GM12878 (cell line): ENCODE measurements at regions not wholly inside any gene's neighbourhood (a gene's known extent, or its start where the extent isn't known, plus 50 kb on each side); places are given as distances from the start of the nearest gene placed in this dataset.
A peak's percentile ranks its signal among the peaks of the same experiment; 100 is the strongest.

Experiments used
- ATAC-seq: fragments of 200-7000 bp; cut with Tn5 transposase; 3 replicates; pipeline ENCODE4 v1.9.1; 2020; ENCODE audit warnings: mild to moderate bottlenecking, moderate library complexity
- BruUV-seq: library from RNA; stranded (reverse); fragments of 400-500 nt; replicated peaks from 2 replicates; lab custom pipeline; 2021; lab: Mats Ljungman, UMichigan
- CTCF ChIA-PET: fragments of 300-600 bp; sonication (Branson Sonifier 250); formaldehyde crosslinking; extraction: SDS; loops from one replicate; lab custom pipeline; 2021; ENCODE audit warnings: inconsistent platforms; lab: Yijun Ruan, JAX
- POLR2A ChIA-PET: fragments of 350-600 bp; formaldehyde crosslinking; extraction: SDS; loops from one replicate; lab custom pipeline; 2021; ENCODE audit warnings: inconsistent platforms; lab: Charles Lee
- RAD21 ChIA-PET: fragments of 300-600 bp; sonication (Branson Sonifier 250); formaldehyde crosslinking; loops from one replicate; lab custom pipeline; 2023; ENCODE audit warnings: antibody characterized with exemption; ENCODE audit not compliant: unreplicated experiment; lab: Charles Lee
- SMC1A ChIA-PET: fragments of 300-600 bp; sonication (Branson Sonifier 250); formaldehyde crosslinking; loops from one replicate; lab custom pipeline; 2023; ENCODE audit not compliant: unreplicated experiment, uncharacterized antibody; lab: Charles Lee
- DNase-seq: peaks from one replicate; pipeline ENCODE4 v3.0.0-alpha.2; 2011; ENCODE audit warnings: low read depth, low spot score
- FAIRE-seq: peaks from 3 replicates; lab custom pipeline; 2011; peaks lifted over from hg19 to GRCh38; lab: Jason Lieb, UNC
- H2AFZ ChIP-seq: 2 replicates; pipeline ENCODE4 v1.6.0; 2011; ENCODE audit warnings: low read depth, low read length, control low read depth; ENCODE audit not compliant: control insufficient read depth
- H3K27ac ChIP-seq: 2 replicates; pipeline ENCODE4 v1.5.1; 2011; ENCODE audit warnings: control low read depth; ENCODE audit not compliant: control insufficient read depth, insufficient read depth
- H3K27me3 ChIP-seq, 2 experiments: replicated peaks in 1 of 2; 2 replicates each; pipeline versions ENCODE4 v1.6.0 to v1.6.1; 2011; ENCODE audit warnings: low read length in 1 of 2; ENCODE audit not compliant: control insufficient read depth in 2 of 2, insufficient read depth in 2 of 2
- H3K36me3 ChIP-seq, 2 experiments: 2 replicates each; pipeline ENCODE4 v1.5.1; 2011; ENCODE audit warnings: low read length in 1 of 2; ENCODE audit not compliant: control insufficient read depth in 2 of 2, insufficient read depth in 2 of 2
- H3K4me1 ChIP-seq: 2 replicates; pipeline ENCODE4 v1.6.1; 2011; ENCODE audit warnings: mild to moderate bottlenecking, low read length, moderate library complexity, mixed read lengths; ENCODE audit not compliant: control insufficient read depth, insufficient read depth
- H3K4me2 ChIP-seq: 2 replicates; pipeline ENCODE4 v1.6.0; 2011; ENCODE audit warnings: control low read depth; ENCODE audit not compliant: control insufficient read depth, insufficient read depth
- H3K4me3 ChIP-seq: fragments of 200-600 bp; sonication (generic); 2 replicates; pipeline ENCODE4 v1.5.1; 2016
- H3K79me2 ChIP-seq: 2 replicates; pipeline ENCODE4 v1.6.0; 2011; ENCODE audit warnings: low read length; ENCODE audit not compliant: control insufficient read depth, insufficient read depth
- H3K9ac ChIP-seq: 2 replicates; pipeline ENCODE4 v1.8.0; 2011; ENCODE audit warnings: low read length, control low read depth, mixed read lengths; ENCODE audit not compliant: control insufficient read depth, insufficient read depth
- H3K9me3 ChIP-seq: replicated peaks from 3 replicates; pipeline ENCODE4 v1.5.1; 2011; ENCODE audit warnings: mild to moderate bottlenecking, low read length; ENCODE audit not compliant: control insufficient read depth, insufficient read depth
- H4K20me1 ChIP-seq: 2 replicates; pipeline ENCODE4 v1.6.0; 2011; ENCODE audit not compliant: control insufficient read depth, insufficient read depth
- BCL11A ChIP-seq: IDR thresholded peaks from 2 replicates; pipeline ENCODE4 v1.6.1; 2011; ENCODE audit warnings: low read depth, low read length
- CBX3 ChIP-seq: fragments of 200-600 bp; sonication (generic); IDR thresholded peaks from 2 replicates; pipeline ENCODE4 v1.6.1; 2016; ENCODE audit warnings: low read depth, borderline replicate concordance
- CEBPB ChIP-seq, 2 experiments: fragments of 150-350 bp in 1 of 2; IDR thresholded peaks; 2 replicates each; pipeline ENCODE4 v1.6.1; 2012 to 2014; ENCODE audit warnings: low read depth in 2 of 2, low read length in 2 of 2, borderline replicate concordance in 1 of 2, inconsistent platforms in 1 of 2
- CHD1 ChIP-seq: IDR thresholded peaks from 2 replicates; pipeline ENCODE4 v1.6.1; 2012; ENCODE audit warnings: low read depth, low read length, improper control_type of control experiment
- E2F4 ChIP-seq: IDR thresholded peaks from 2 replicates; pipeline ENCODE4 v1.6.1; 2012; ENCODE audit warnings: low read depth, low read length, improper control_type of control experiment
- EZH2 ChIP-seq: IDR thresholded peaks from 2 replicates; pipeline ENCODE4 v1.6.1; 2012; ENCODE audit warnings: low read depth, mild to moderate bottlenecking, control low read depth, inconsistent platforms, low read length, borderline replicate concordance; ENCODE audit not compliant: control insufficient read depth
- HDAC2 ChIP-seq: fragments of 200-600 bp; sonication (generic); IDR thresholded peaks from 2 replicates; pipeline ENCODE4 v1.6.1; 2017
- NFIC ChIP-seq: IDR thresholded peaks from 2 replicates; pipeline ENCODE4 v1.6.1; 2012; ENCODE audit warnings: low read depth, mild to moderate bottlenecking, inconsistent platforms, low read length, moderate library complexity
- NR2C1 ChIP-seq: fragments of 450-650 bp; IDR thresholded peaks from 2 replicates; pipeline ENCODE4 v1.6.1; 2017; ENCODE audit warnings: antibody characterized with exemption, mild to moderate bottlenecking, moderate library complexity
- POU2F2 ChIP-seq: IDR thresholded peaks from 3 replicates; pipeline ENCODE4 v1.6.1; 2011; ENCODE audit warnings: low read depth, mild to moderate bottlenecking, low read length, borderline replicate concordance
- REST ChIP-seq: IDR thresholded peaks from 2 replicates; pipeline ENCODE4 v1.6.1; 2012; ENCODE audit warnings: mild to moderate bottlenecking, low read depth, low read length
- TBL1XR1 ChIP-seq: IDR thresholded peaks from 2 replicates; pipeline ENCODE4 v1.6.1; 2012; ENCODE audit warnings: low read depth, low read length, improper control_type of control experiment
- ZNF207 ChIP-seq: fragments of 450-650 bp; IDR thresholded peaks from 2 replicates; pipeline ENCODE4 v1.6.1; 2014; ENCODE audit warnings: antibody characterized with exemption, mild to moderate bottlenecking, borderline replicate concordance
- ZNF217 ChIP-seq: fragments of 450-650 bp; IDR thresholded peaks from 2 replicates; pipeline ENCODE4 v1.6.1; 2017; ENCODE audit warnings: antibody characterized with exemption, mild to moderate bottlenecking
- ZNF274 ChIP-seq: IDR thresholded peaks from one replicate; pipeline ENCODE4 v1.8.0; 2011; ENCODE audit not compliant: insufficient read length, insufficient read depth
- WGBS: methylation state at CpG from one replicate; pipeline ENCODE4 v1.1.6; 2016; ENCODE audit warnings: low lambda C conversion rate; ENCODE audit not compliant: insufficient replicate concordance, insufficient coverage; ENCODE audit errors: missing lambda C conversion rate; 5-methylcytosine and 5-hydroxymethylcytosine counted together
- in situ Hi-C: fragments of 300-500 bp; cut with MboI; formaldehyde crosslinking; loops from 9 replicates; pipeline ENCODE4 v1.14.3; 2018; ENCODE audit warnings: mixed read lengths
- intact Hi-C: fragments of 100-400 bp; cut with micrococcal nuclease; formaldehyde crosslinking; loops from one replicate; pipeline ENCODE4 v1.14.2; 2022; ENCODE audit not compliant: unreplicated experiment

GRCh38 chr11:15641271-15642045 lies 526.7 kb downstream of the INSC start:
- Histone ChIP-seq H3K4me3 (no peak overlapping the region), H3K79me2 (no peaks in the 10 kb centered on the region), H3K4me1 (no peaks in the 10 kb centered on the region), H3K36me3 (no peaks in the 10 kb centered on the region), H3K4me2 (no peak overlapping the region), H4K20me1 (no peaks in the 10 kb centered on the region), H3K27ac (no peak overlapping the region), H3K9ac (no peak overlapping the region), H3K9me3 (no peaks in the 10 kb centered on the region), H3K27me3 (no peaks in the 10 kb centered on the region), H2AFZ (no peak overlapping the region)
- DNase-seq (no peak), ATAC-seq (peak; percentile 31; the same call in 1 of the 3 replicates), FAIRE-seq (no peak)
- in situ Hi-C loops = no loop called here
- intact Hi-C loops = no loop called here
- no peak for TF ChIP-seq POU2F2
- no peak for TF ChIP-seq NR2C1
- no peak for TF ChIP-seq E2F4
- TF ChIP-seq EZH2 = no peak
- TF ChIP-seq TBL1XR1 = no peak
- no peak for TF ChIP-seq ZNF207
- TF ChIP-seq BCL11A = no peak
- TF ChIP-seq HDAC2 = no peak
- no peak for TF ChIP-seq CBX3
- TF ChIP-seq ZNF274 = no peak
- TF ChIP-seq REST = no peak
- no peak for TF ChIP-seq NFIC
- no peak for TF ChIP-seq CEBPB (IDR thresholded peaks at IDR 0.05; ENCODE audit: borderline replicate concordance in 1 of 2, low read depth in 2 of 2, low read length in 2 of 2)
- TF ChIP-seq CHD1 = no peak
- no peak for TF ChIP-seq ZNF217
- 27% methylated on average over 9 of the region's 9 CpGs for WGBS
- SMC1A ChIA-PET = interaction anchor here (0.7 kb wide), 1 partner anchor 11 kb away, joined by 3 read pairs; no protein-coding TSS in a partner anchor
- POLR2A ChIA-PET = no interaction called here
- BruUV-seq = no TSS peak
- CTCF ChIA-PET = interaction anchor here (0.6 to 1.3 kb wide), 2 partner anchors 9 to 282 kb away, joined by 3 to 4 read pairs; no protein-coding TSS in a partner anchor
- RAD21 ChIA-PET = no interaction called here
